Neural cell (in vitro differentiated cells): ENCODE measurements at regions not wholly inside any gene's neighbourhood (a gene's known extent, or its start where the extent isn't known, plus 50 kb on each side); places are given as distances from the start of the nearest gene placed in this dataset.

Experiments
- CTCF ChIP-seq: fragments of 450-650 bp; IDR thresholded peaks from 2 replicates; pipeline ENCODE4 v1.5.1; 2014; ENCODE audit warnings: antibody characterized with exemption, mild to moderate bottlenecking, moderate library complexity; ENCODE audit not compliant: poor library complexity, severe bottlenecking
- EZH2 ChIP-seq: fragments of 200-600, 300-800 bp; shearing (Covaris generic), sonication (generic); IDR thresholded peaks from 2 replicates; pipeline ENCODE4 v1.6.1; 2014; ENCODE audit warnings: antibody characterized with exemption, low read length, borderline replicate concordance, mild to moderate bottlenecking; ENCODE audit not compliant: insufficient read depth, poor library complexity, severe bottlenecking
- RAD21 ChIP-seq: fragments of 450-650 bp; conservative IDR thresholded peaks from 2 replicates; pipeline ENCODE4 v1.6.1; 2014; ENCODE audit warnings: antibody characterized with exemption, mild to moderate bottlenecking, moderate library complexity
- SMC3 ChIP-seq: fragments of 450-650 bp; conservative IDR thresholded peaks from 2 replicates; pipeline ENCODE4 v1.6.1; 2014; ENCODE audit warnings: antibody characterized with exemption, mild to moderate bottlenecking, moderate library complexity; ENCODE audit not compliant: poor library complexity

DNA sequence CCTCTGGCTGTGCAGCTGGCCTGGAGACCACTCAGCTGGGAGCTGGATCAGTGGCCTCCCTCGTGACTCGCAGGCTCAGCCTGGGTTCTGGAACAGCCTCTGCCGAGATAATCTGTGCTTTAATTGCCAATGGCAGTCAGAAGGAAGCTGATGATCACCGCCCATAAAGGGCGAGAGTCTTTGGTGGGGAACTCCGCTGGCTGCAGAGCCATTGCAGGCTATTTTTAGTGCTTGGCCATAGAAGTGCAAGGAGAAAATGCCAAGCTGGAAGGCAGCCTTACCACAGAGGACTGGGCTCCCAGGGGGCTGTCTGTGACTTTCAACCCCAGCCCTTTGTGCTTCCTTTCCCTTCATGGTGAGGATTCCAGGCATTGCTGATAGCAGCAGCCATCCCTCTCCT is 62.2 kb upstream of the TENM4 start:
- TF ChIP-seq CTCF (no peak), EZH2 (no peak), SMC3 (no peak), RAD21 (no peak)
